ENCODE measurements at regions not wholly inside any gene's neighbourhood (a gene's known extent, or its start where the extent isn't known, plus 50 kb on each side); places are given as distances from the start of the nearest gene placed in this dataset.

DNA sequence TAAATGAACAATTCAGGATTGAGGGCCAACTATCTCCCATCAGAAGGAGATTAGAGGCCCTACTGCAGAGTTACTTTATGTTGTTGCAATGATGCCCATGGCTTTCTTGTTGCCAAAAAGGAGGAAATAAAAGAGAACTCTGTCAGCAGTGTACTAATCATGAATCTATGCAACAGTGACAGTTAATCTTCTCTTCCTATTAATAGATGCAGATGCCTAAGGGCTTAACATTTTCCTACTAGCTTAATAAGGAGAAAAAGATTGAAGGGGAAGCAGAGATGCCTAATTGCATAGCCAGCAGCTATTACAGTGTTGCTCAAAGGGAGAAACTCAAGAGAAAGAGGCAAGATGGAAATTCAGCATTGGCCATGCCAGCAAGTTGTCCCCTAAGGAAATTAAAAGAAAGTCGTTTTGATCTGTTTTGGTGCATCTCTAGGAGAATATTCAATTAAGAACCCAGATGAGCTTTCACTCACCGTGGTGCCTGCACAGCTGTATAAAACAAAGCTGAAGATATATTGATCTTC is 107.1 kb upstream of the KCNJ3 start:
- no peak for TF ChIP-seq CTCF (IDR thresholded peaks at IDR 0.05; ENCODE audit: low read depth, low read length, missing control alignments)

GRCh38 chr2:154599189-154599588 is 99.3 kb upstream of the KCNJ3 start:
- TF ChIP-seq CTCF (IDR thresholded peaks at IDR 0.05; ENCODE audit: low read depth, low read length, missing control alignments) = no peak
- H3K4me3 ChIP-seq (replicated peaks; ENCODE audit: low read depth, low read length) = no peak overlapping the region
- DNase-seq (ENCODE audit: extremely low read depth, low read depth) = no peak

More for the DNA sequence above, 107.1 kb upstream of the KCNJ3 start:
- no peak overlapping the region for H3K4me3 ChIP-seq (replicated peaks; ENCODE audit: low read depth, low read length)
- no peak for DNase-seq (ENCODE audit: extremely low read depth, low read depth)

DNA sequence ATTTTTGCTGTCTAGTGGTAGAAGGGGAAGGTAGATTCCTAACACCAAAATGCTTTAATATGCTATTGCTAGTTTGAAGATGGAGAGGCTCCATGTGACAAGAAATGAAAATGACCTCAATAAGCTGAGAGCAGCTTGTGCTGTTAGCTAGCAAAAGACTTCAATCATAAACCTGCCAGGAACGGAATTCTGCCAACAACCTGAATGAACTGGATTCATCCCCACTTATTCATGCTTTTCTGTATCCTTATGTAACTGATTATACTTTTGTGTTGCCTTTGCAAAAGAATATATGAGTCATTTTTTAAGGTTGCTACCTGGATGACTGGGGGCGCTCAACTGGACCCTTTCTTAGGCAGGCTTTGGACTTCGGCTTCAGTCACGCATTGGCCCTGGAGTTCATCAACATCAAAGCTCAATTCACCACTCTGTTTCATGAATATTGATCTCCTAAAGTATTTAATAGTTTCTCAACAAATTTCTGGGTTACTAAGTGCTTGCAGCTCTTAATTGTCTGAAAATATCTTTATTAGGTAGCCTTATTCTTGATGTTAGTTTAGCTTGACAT is 97.5 kb upstream of the KCNJ3 start:
- DNase-seq (ENCODE audit: extremely low read depth, low read depth) = no peak
- TF ChIP-seq CTCF (IDR thresholded peaks at IDR 0.05; ENCODE audit: low read depth, low read length, missing control alignments) = no peak

DNA sequence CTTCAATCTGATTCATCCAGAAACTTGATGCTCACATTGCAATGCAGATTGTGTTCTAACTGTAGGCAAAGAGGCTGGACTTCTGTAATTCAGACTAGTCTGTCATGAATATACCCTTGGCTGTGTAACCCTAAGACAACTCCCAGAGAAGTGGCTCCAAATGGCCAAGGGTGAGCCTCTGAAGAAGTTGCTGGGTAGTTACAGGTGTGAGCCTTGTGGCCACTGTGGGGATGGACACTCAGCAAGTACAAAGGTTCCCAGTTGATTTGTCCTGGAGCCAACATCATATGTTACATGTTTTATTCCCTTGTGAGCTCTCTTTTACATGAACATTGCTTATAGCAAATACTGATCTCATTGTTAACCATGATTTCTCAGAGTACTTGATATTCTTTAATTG is 94.8 kb upstream of the KCNJ3 start:
- DNase-seq (ENCODE audit: extremely low read depth, low read depth) = no peak
- no peak for TF ChIP-seq CTCF (IDR thresholded peaks at IDR 0.05; ENCODE audit: low read depth, low read length, missing control alignments)

More for the DNA sequence above, 97.5 kb upstream of the KCNJ3 start:
- H3K4me3 ChIP-seq (replicated peaks; ENCODE audit: low read depth, low read length) = no peak overlapping the region

DNA sequence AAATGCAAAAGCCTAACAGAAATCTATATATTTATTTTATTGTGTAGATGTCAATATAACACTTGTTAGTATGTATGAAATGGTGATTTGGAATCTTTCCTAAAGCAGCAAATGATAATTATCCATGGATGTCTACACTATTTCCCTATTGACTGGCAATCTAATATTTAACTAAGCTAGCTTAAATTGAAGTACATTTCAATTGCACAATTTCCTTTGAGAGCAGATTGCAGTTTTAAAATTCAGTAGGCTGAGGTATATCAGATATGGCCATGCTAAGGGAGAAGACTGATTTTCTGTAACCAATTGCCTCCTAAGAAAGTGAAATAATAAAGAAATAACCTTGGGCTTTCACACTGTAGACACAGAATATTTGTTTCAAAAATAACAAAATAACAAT is 90.1 kb upstream of the KCNJ3 start:
- no peak for DNase-seq (ENCODE audit: extremely low read depth, low read depth)
- no peak for TF ChIP-seq CTCF (IDR thresholded peaks at IDR 0.05; ENCODE audit: low read depth, low read length, missing control alignments)
- no peak overlapping the region for H3K4me3 ChIP-seq (replicated peaks; ENCODE audit: low read depth, low read length)

More for the DNA sequence above, 94.8 kb upstream of the KCNJ3 start:
- H3K4me3 ChIP-seq (replicated peaks; ENCODE audit: low read depth, low read length) = no peak overlapping the region

GRCh38 chr2:154614906-154615305 is 83.6 kb upstream of the KCNJ3 start:
- no peak overlapping the region for H3K4me3 ChIP-seq (replicated peaks; ENCODE audit: low read depth, low read length)
- DNase-seq (ENCODE audit: extremely low read depth, low read depth) = no peak
- TF ChIP-seq CTCF (IDR thresholded peaks at IDR 0.05; ENCODE audit: low read depth, low read length, missing control alignments) = no peak

DNA sequence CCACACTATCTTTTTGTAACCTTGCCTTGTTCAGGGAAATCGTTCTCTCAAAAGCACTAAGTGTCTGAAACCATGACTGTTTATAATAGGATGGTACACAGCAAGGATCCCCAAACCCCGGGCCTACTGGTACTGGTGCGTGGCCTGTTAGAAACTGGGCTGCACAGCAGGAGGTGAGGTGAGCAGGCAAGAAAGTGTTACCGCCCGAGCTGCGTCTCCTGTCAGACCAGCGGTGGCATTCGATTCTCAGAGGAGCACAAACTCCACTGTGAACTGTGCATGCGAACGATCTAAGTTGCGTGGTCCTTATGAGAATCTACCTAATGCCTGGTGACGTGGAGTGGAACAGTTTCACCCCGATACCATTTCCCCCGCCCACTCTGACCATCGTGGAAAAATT is 81.8 kb upstream of the KCNJ3 start:
- TF ChIP-seq CTCF (IDR thresholded peaks at IDR 0.05; ENCODE audit: low read depth, low read length, missing control alignments) = no peak
- DNase-seq (ENCODE audit: extremely low read depth, low read depth) = no peak
- no peak overlapping the region for H3K4me3 ChIP-seq (replicated peaks; ENCODE audit: low read depth, low read length)

Measured in HFF-Myc (cell line).